ENCODE measurements at regions not wholly inside any gene's neighbourhood (a gene's known extent, or its start where the extent isn't known, plus 50 kb on each side); places are given as distances from the start of the nearest gene placed in this dataset.

DNA sequence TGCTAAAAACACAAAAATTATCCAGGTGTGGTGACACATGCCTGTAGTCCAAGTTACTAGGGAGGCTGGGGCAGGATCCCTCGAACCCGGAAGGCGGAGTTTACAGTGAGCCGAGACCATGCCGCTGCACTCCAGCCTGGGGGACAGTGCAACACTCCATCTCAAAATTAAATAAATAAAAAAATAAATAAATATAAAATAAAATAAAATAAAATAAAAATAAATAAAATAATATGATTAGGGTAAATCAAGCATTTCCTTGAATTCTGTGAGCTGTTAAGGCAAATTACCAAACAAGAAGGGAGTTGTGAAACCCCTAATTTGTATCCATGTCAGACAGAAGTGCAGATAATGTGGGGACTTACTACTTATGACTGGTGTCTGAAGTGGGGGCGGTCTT, 1928.9 kb upstream of the IGFBP7 start:
- Histone ChIP-seq H3K27ac (ENCODE audit: low read depth, low read length) (no peak overlapping the region), H2AK5ac (ENCODE audit: low read depth, low read length) (no peak overlapping the region), H2BK15ac (ENCODE audit: low read length) (no peak overlapping the region), H3K36me3 (ENCODE audit: control insufficient read depth in 2 of 4, insufficient read depth in 4 of 4, low read length in 3 of 4) (no peaks in the 10 kb centered on the region), H2BK12ac (ENCODE audit: low read depth, low read length) (no peak overlapping the region), H4K5ac (ENCODE audit: insufficient read length, low read depth, low read length) (no peak overlapping the region), H3K9me3 (ENCODE audit: insufficient read depth in 2 of 2, low read depth in 1 of 2, low read length in 1 of 2) (no peaks in the 10 kb centered on the region), H3K4me1 (replicated peaks in 1 of 4; ENCODE audit: control insufficient read depth in 3 of 4, insufficient read depth in 4 of 4, low read length in 3 of 4) (no peaks in the 10 kb centered on the region), H3K4me3 (ENCODE audit: extremely low read depth in 1 of 4, insufficient read depth in 2 of 4, low read depth in 3 of 4, low read length in 4 of 4) (no peak overlapping the region), H3K4me2 (ENCODE audit: insufficient read depth in 1 of 2, low read depth in 2 of 2, low read length in 2 of 2) (no peak overlapping the region), H4K20me1 (replicated peaks in 1 of 2; ENCODE audit: control insufficient read depth in 1 of 2, insufficient read depth in 2 of 2, low read length in 2 of 2) (no peaks in the 10 kb centered on the region), H3K56ac (replicated peaks; ENCODE audit: insufficient read length, low read depth, low read length) (no peak overlapping the region), H2AFZ (ENCODE audit: low read length) (no peak overlapping the region), H3K4ac (replicated peaks; ENCODE audit: insufficient read length, low read depth, low read length) (no peak overlapping the region), H4K8ac (ENCODE audit: extremely low read depth, insufficient read depth, low read length) (no peak overlapping the region), H3K9ac (replicated peaks in 1 of 4; ENCODE audit: extremely low read depth in 1 of 4, low read depth in 3 of 4, low read length in 3 of 4) (no peak overlapping the region), H3K23ac (ENCODE audit: insufficient read length) (no peak overlapping the region), H3K23me2 (ENCODE audit: low read depth, low read length) (no peaks in the 10 kb centered on the region), H2BK5ac (ENCODE audit: low read depth, low read length) (no peak overlapping the region), H3K14ac (ENCODE audit: insufficient read length) (no peak overlapping the region), H3K18ac (ENCODE audit: extremely low read depth, low read length) (no peak overlapping the region; the same call in 1 of the 2 replicates), H3K79me2 (ENCODE audit: control insufficient read depth in 1 of 2, insufficient read depth in 2 of 2, low read length in 2 of 2) (no peaks in the 10 kb centered on the region), H2BK20ac (ENCODE audit: low read length) (no peak overlapping the region), H2BK120ac (replicated peaks; ENCODE audit: low read depth, low read length) (no peak overlapping the region), H3K79me1 (ENCODE audit: low read depth, low read length) (no peaks in the 10 kb centered on the region), H4K91ac (replicated peaks; ENCODE audit: insufficient read length, low read length) (no peak overlapping the region), H3K27me3 (replicated peaks in 1 of 4; ENCODE audit: control insufficient read depth in 3 of 4, extremely low read depth in 1 of 4, insufficient read depth in 3 of 4, low read length in 3 of 4) (no peaks in the 10 kb centered on the region)
- DNase-seq (ENCODE audit: low read depth in 1 of 2, low spot score in 2 of 2) = no peak
- CTCF ChIA-PET (ENCODE audit: partially characterized antibody) = no interaction called here
- 99% methylated on average over 6 of the region's 6 CpGs; no CpG with 5 or more reads in 1 of the 2 experiments for WGBS, 2 experiments (ENCODE audit: extremely low coverage in 1 of 2, insufficient coverage in 1 of 2, insufficient read length in 1 of 2, insufficient replicate concordance in 2 of 2, low coverage in 1 of 2, low lambda C conversion rate in 2 of 2, missing lambda C conversion rate in 1 of 2)
- FAIRE-seq = no peak
- POLR2A ChIA-PET (ENCODE audit: partially characterized antibody) = no interaction called here
- TF ChIP-seq SRF (IDR thresholded peaks at IDR 0.05; ENCODE audit: low read depth, low read length) (no peak), HDAC6 (IDR thresholded peaks at IDR 0.05; ENCODE audit: low read depth, low read length) (no peak), YY1 (IDR thresholded peaks at IDR 0.05; ENCODE audit: low read depth, low read length) (no peak)
